DND-41 (cell line): ENCODE measurements at regions not wholly inside any gene's neighbourhood (a gene's known extent, or its start where the extent isn't known, plus 50 kb on each side); places are given as distances from the start of the nearest gene placed in this dataset.

ENCODE experiments used
- ATAC-seq: fragments of 200-7000 bp; cut with Tn5 transposase; 3 replicates; pipeline ENCODE4 v1.9.1; 2021; ENCODE audit warnings: low read depth; ENCODE audit not compliant: insufficient read depth
- DNase-seq: peaks from one replicate; pipeline ENCODE4 v3.0.0-alpha.2; 2020
- H2AFZ ChIP-seq: 2 replicates; pipeline ENCODE4 v1.6.0; 2012; ENCODE audit warnings: low read depth, low read length
- H3K27ac ChIP-seq: 2 replicates; pipeline ENCODE4 v1.5.1; 2012; ENCODE audit warnings: low read length, inconsistent platforms
- H3K27me3 ChIP-seq: fragments of 200-600 bp; sonication (generic); 2 replicates; pipeline ENCODE4 v1.6.0; 2012; ENCODE audit warnings: low read length, mild to moderate bottlenecking, inconsistent platforms; ENCODE audit not compliant: insufficient read depth, poor library complexity
- H3K36me3 ChIP-seq: 2 replicates; pipeline ENCODE4 v1.5.1; 2012; ENCODE audit warnings: low read length, inconsistent platforms; ENCODE audit not compliant: insufficient read depth
- H3K4me1 ChIP-seq: 2 replicates; pipeline ENCODE4 v1.5.1; 2012; ENCODE audit warnings: mild to moderate bottlenecking, low read length; ENCODE audit not compliant: insufficient read depth
- H3K4me2 ChIP-seq: 2 replicates; pipeline ENCODE4 v1.6.0; 2012; ENCODE audit warnings: mild to moderate bottlenecking, moderate library complexity, low read length, inconsistent platforms; ENCODE audit not compliant: insufficient read depth
- H3K4me3 ChIP-seq, 2 experiments: fragments of 200-600 bp in 1 of 2; shearing (Covaris generic) in 1 of 2; 2 replicates each; pipeline ENCODE4 v1.5.1; 2012 to 2016; ENCODE audit warnings: inconsistent platforms in 2 of 2, low read length in 2 of 2, mild to moderate bottlenecking in 2 of 2, low read depth in 1 of 2, moderate library complexity in 1 of 2
- H3K79me2 ChIP-seq: 2 replicates; pipeline ENCODE4 v1.6.0; 2012; ENCODE audit warnings: low read length, inconsistent platforms; ENCODE audit not compliant: insufficient read depth
- H3K9ac ChIP-seq: 2 replicates; pipeline ENCODE4 v1.6.0; 2012; ENCODE audit warnings: low read depth, mild to moderate bottlenecking, inconsistent platforms, low read length, moderate library complexity
- H3K9me3 ChIP-seq: 2 replicates; pipeline ENCODE4 v1.5.1; 2012; ENCODE audit warnings: low read length, moderate library complexity, mild to moderate bottlenecking, inconsistent platforms; ENCODE audit not compliant: insufficient read depth, severe bottlenecking
- H4K20me1 ChIP-seq: 2 replicates; pipeline ENCODE4 v1.6.0; 2012; ENCODE audit warnings: low read length; ENCODE audit not compliant: insufficient read depth
- CTCF ChIP-seq: IDR thresholded peaks from 2 replicates; pipeline ENCODE4 v1.5.1; 2012; ENCODE audit warnings: borderline replicate concordance, low read length, moderate library complexity, mild to moderate bottlenecking; ENCODE audit not compliant: poor library complexity, severe bottlenecking; ENCODE audit errors: extremely low read depth
- EZH2 ChIP-seq: IDR thresholded peaks from 3 replicates; pipeline ENCODE4 v1.6.1; 2012; ENCODE audit warnings: borderline replicate concordance, low read depth, mild to moderate bottlenecking, moderate library complexity, low read length, inconsistent platforms; ENCODE audit not compliant: severe bottlenecking

- H4K20me1 ChIP-seq: no peaks in the 10 kb centered on the region
- H3K27ac ChIP-seq: no peak overlapping the region
- TF ChIP-seq EZH2 (no peak), CTCF (no peak)
- no peak overlapping the region for H3K9ac ChIP-seq
- ATAC-seq (no peak), DNase-seq (no peak)
- H3K4me2 ChIP-seq: no peak overlapping the region
- H3K4me1 ChIP-seq: no peaks in the 10 kb centered on the region
- H3K27me3 ChIP-seq: no peaks in the 10 kb centered on the region
- no peaks in the 10 kb centered on the region for H3K79me2 ChIP-seq
- H2AFZ ChIP-seq: no peak overlapping the region
- no peak overlapping the region for H3K4me3 ChIP-seq
- H3K9me3 ChIP-seq: no peaks in the 10 kb centered on the region
- H3K36me3 ChIP-seq: no peaks in the 10 kb centered on the region
Measured at GRCh38 chr13:58906329-58907007, 1257.3 kb downstream of the DIAPH3 start.

- Histone ChIP-seq H3K36me3 (no peaks in the 10 kb centered on the region), H4K20me1 (no peaks in the 10 kb centered on the region), H2AFZ (no peak overlapping the region), H3K4me2 (no peak overlapping the region), H3K27me3 (no peaks in the 10 kb centered on the region), H3K4me1 (no peaks in the 10 kb centered on the region), H3K4me3 (no peak overlapping the region), H3K9ac (no peak overlapping the region), H3K9me3 (no peaks in the 10 kb centered on the region), H3K79me2 (no peaks in the 10 kb centered on the region), H3K27ac (no peak overlapping the region)
- no peak for ATAC-seq
- TF ChIP-seq EZH2: no peak
- no peak for TF ChIP-seq CTCF
- DNase-seq: no peak
Measured at GRCh38 chr13:58907347-58907746, 1256.4 kb downstream of the DIAPH3 start.

GRCh38 chr13:58908019-58908679, 1255.6 kb downstream of the DIAPH3 start:
- TF ChIP-seq CTCF (no peak), EZH2 (no peak)
- Histone ChIP-seq H2AFZ (no peak overlapping the region), H3K79me2 (no peaks in the 10 kb centered on the region), H3K9ac (no peak overlapping the region), H3K4me1 (no peaks in the 10 kb centered on the region), H3K4me2 (no peak overlapping the region), H4K20me1 (no peaks in the 10 kb centered on the region), H3K27ac (no peak overlapping the region), H3K36me3 (no peaks in the 10 kb centered on the region), H3K27me3 (no peaks in the 10 kb centered on the region), H3K4me3 (no peak overlapping the region), H3K9me3 (no peaks in the 10 kb centered on the region)
- ATAC-seq (no peak), DNase-seq (no peak)
